K562 (cell line): ENCODE measurements at regions not wholly inside any gene's neighbourhood (a gene's known extent, or its start where the extent isn't known, plus 50 kb on each side); places are given as distances from the start of the nearest gene placed in this dataset.
"Not testable (repeated sequence)": the region's sequence is repeated elsewhere in the genome, so short reads cannot be mapped to it uniquely, and the experiment has no call there.

ENCODE experiments used
- ATAC-seq: fragments of 200-7000 bp; cut with Tn5 transposase; 3 replicates; pipeline ENCODE4 v1.9.1; 2020; ENCODE audit warnings: moderate library complexity
- BruUV-seq: library from RNA; stranded (reverse); fragments of 400-500 nt; replicated peaks from 2 replicates; lab custom pipeline; 2021; lab: Mats Ljungman, UMichigan
- CTCF ChIA-PET: fragments of 300-600 bp; formaldehyde crosslinking; extraction: SDS; loops from one replicate; lab custom pipeline; 2021; ENCODE audit warnings: low intra/inter-chr PET ratio; lab: Yijun Ruan, JAX
- POLR2A ChIA-PET: fragments of 300-600, 350-650 bp; sonication (Branson Sonifier 250); formaldehyde crosslinking; extraction: SDS; loops from one replicate; lab custom pipeline; 2021; ENCODE audit warnings: antibody characterized with exemption, inconsistent platforms; lab: Yijun Ruan, JAX
- DNase-seq, 4 experiments: peaks; one replicate each; pipeline versions ENCODE4 v3.0.0 to v3.0.0-alpha.2; 2011 to 2018; ENCODE audit warnings: low spot score in 3 of 4, mixed read lengths in 3 of 4; ENCODE audit errors: extremely low read depth in 1 of 4
- FAIRE-seq: peaks from 2 replicates; lab custom pipeline; 2011; peaks lifted over from hg19 to GRCh38; lab: Jason Lieb, UNC
- H2AFZ ChIP-seq: 2 replicates; pipeline ENCODE4 v1.6.0; 2011; ENCODE audit warnings: low read depth, low read length, control low read depth, inconsistent platforms
- H3K27ac ChIP-seq: fragments of 200-600 bp; 3 replicates; pipeline ENCODE4 v1.8.0; 2011; ENCODE audit warnings: low read depth, mild to moderate bottlenecking, control low read depth, inconsistent platforms, low read length, moderate library complexity, mixed read lengths; ENCODE audit errors: extremely low read depth
- H3K27me3 ChIP-seq, 2 experiments: fragments of 300-600 bp in 1 of 2; 2 replicates in 1 of 2; 3 replicates in 1 of 2; pipeline versions ENCODE4 v1.6.0 to v1.8.0; 2011; ENCODE audit warnings: inconsistent platforms in 2 of 2, low read length in 2 of 2, mild to moderate bottlenecking in 1 of 2, mixed read lengths in 1 of 2, moderate library complexity in 1 of 2; ENCODE audit not compliant: control insufficient read depth in 2 of 2, insufficient read depth in 2 of 2
- H3K36me3 ChIP-seq: fragments of 300-600 bp; 3 replicates; pipeline ENCODE4 v1.8.0; 2011; ENCODE audit warnings: mild to moderate bottlenecking, low read length, inconsistent platforms; ENCODE audit not compliant: control insufficient read depth, insufficient read depth
- H3K4me1 ChIP-seq, 2 experiments: fragments of 200-600 bp in 1 of 2; replicated peaks in 1 of 2; 2 replicates in 1 of 2; 3 replicates in 1 of 2; pipeline versions ENCODE4 v1.5.1 to v1.8.0; 2011; ENCODE audit warnings: inconsistent platforms in 2 of 2, low read length in 2 of 2, mild to moderate bottlenecking in 1 of 2, mixed read lengths in 1 of 2, moderate library complexity in 1 of 2; ENCODE audit not compliant: control insufficient read depth in 2 of 2, insufficient read depth in 2 of 2
- H3K4me2 ChIP-seq: 2 replicates; pipeline ENCODE4 v1.6.1; 2011; ENCODE audit warnings: low read length, control low read depth, inconsistent platforms, mixed read lengths; ENCODE audit not compliant: insufficient read depth
- H3K4me3 ChIP-seq: fragments of 200-600 bp; sonication (generic), shearing (Covaris generic); 2 replicates; pipeline ENCODE4 v1.5.1; 2016; ENCODE audit warnings: control low read depth, inconsistent platforms
- H3K79me2 ChIP-seq: fragments of 200-600 bp; 3 replicates; pipeline ENCODE4 v1.8.0; 2011; ENCODE audit warnings: low read length, inconsistent platforms; ENCODE audit not compliant: control insufficient read depth, insufficient read depth
- H3K9ac ChIP-seq, 2 experiments: 2 replicates each; pipeline versions ENCODE4 v1.6.0 to v1.6.1; 2011; ENCODE audit warnings: low read depth in 2 of 2, low read length in 2 of 2, control low read depth in 1 of 2, inconsistent platforms in 1 of 2, mild to moderate bottlenecking in 1 of 2, mixed read lengths in 1 of 2; ENCODE audit not compliant: insufficient read depth in 1 of 2
- H3K9me1 ChIP-seq: one replicate; pipeline ENCODE4 v1.6.0; 2011; ENCODE audit warnings: inconsistent platforms, mild to moderate bottlenecking, low read length, moderate library complexity; ENCODE audit not compliant: control insufficient read depth, insufficient read depth
- H3K9me3 ChIP-seq: replicated peaks from 2 replicates; pipeline ENCODE4 v1.5.1; 2011; ENCODE audit warnings: low read depth, low read length, inconsistent platforms; ENCODE audit not compliant: control insufficient read depth, insufficient read depth
- H4K20me1 ChIP-seq: replicated peaks from 2 replicates; pipeline ENCODE4 v1.6.1; 2011; ENCODE audit warnings: low read length, inconsistent platforms, mixed read lengths; ENCODE audit not compliant: control insufficient read depth, insufficient read depth
- CBX1 ChIP-seq: sonication (generic); IDR thresholded peaks from 2 replicates; pipeline ENCODE4 v1.6.1; 2016; ENCODE audit warnings: antibody characterized with exemption, low read depth, mild to moderate bottlenecking
- EP400 ChIP-seq: fragments of 450-650 bp; IDR thresholded peaks from 2 replicates; pipeline ENCODE4 v1.6.1; 2017; ENCODE audit warnings: antibody characterized with exemption, mild to moderate bottlenecking, moderate library complexity
- FOS ChIP-seq: IDR thresholded peaks from 3 replicates; pipeline ENCODE4 v1.6.1; 2011; ENCODE audit not compliant: insufficient read length; ENCODE audit errors: extremely low read depth
- HSF4 ChIP-seq: fragments of 250-450 bp; sonication (Bioruptor Pico); IDR thresholded peaks from 2 replicates; pipeline ENCODE4 v2.1.2; 2022; ENCODE audit warnings: mild to moderate bottlenecking, moderate library complexity, borderline replicate concordance
- OTX1 ChIP-seq: fragments of 450-650 bp; formaldehyde crosslinking; IDR thresholded peaks from 2 replicates; pipeline ENCODE4 v1.4.0; 2022; ENCODE audit warnings: mild to moderate bottlenecking
- POLR3G ChIP-seq: IDR thresholded peaks from 2 replicates; pipeline ENCODE4 v1.6.1; 2011; ENCODE audit not compliant: insufficient read length, insufficient replicate concordance; ENCODE audit errors: extremely low read depth
- SMAD3 ChIP-seq: fragments of 450-650 bp; formaldehyde crosslinking; conservative IDR thresholded peaks from 2 replicates; pipeline ENCODE4 v1.4.0; 2020; ENCODE audit warnings: mild to moderate bottlenecking
- SPI1 ChIP-seq: IDR thresholded peaks from 2 replicates; pipeline ENCODE4 v1.6.1; 2011; ENCODE audit warnings: low read depth, low read length, control low read depth, borderline replicate concordance
- SUPT5H ChIP-seq: fragments of 450-650 bp; IDR thresholded peaks from 2 replicates; pipeline ENCODE4 v1.6.1; 2016
- THAP12 ChIP-seq: fragments of 250-450 bp; sonication (Bioruptor Pico); IDR thresholded peaks from 2 replicates; pipeline ENCODE4 v1.9.0; 2021; ENCODE audit warnings: mild to moderate bottlenecking, inconsistent platforms
- ZNF133 ChIP-seq: fragments of 250-450 bp; sonication (Bioruptor Pico); IDR thresholded peaks from 2 replicates; pipeline ENCODE4 v1.4.0; 2020; ENCODE audit warnings: mild to moderate bottlenecking
- ZNF282 ChIP-seq: sonication (generic); formaldehyde crosslinking; IDR thresholded peaks from 2 replicates; pipeline ENCODE4 v1.8.1; 2023; ENCODE audit warnings: missing genetic modification reagents
- ZNF551 ChIP-seq: fragments of 250-450 bp; sonication (Bioruptor Pico); IDR thresholded peaks from 2 replicates; pipeline ENCODE4 v1.5.0; 2021; ENCODE audit warnings: mild to moderate bottlenecking, moderate library complexity
- WGBS: fragments of 100-300 bp; shearing (Covaris generic); methylation state at CpG from one replicate; pipeline ENCODE4 v1.1.6; 2016; ENCODE audit warnings: low coverage, mixed read lengths; ENCODE audit not compliant: insufficient coverage; ENCODE audit errors: missing lambda C conversion rate; 5-methylcytosine and 5-hydroxymethylcytosine counted together
- in situ Hi-C: fragments of 300-500 bp; cut with MboI; formaldehyde crosslinking; loops from 4 replicates; pipeline ENCODE4 v1.15.0; 2018; ENCODE audit warnings: inconsistent platforms, mixed read lengths
- intact Hi-C: fragments of 100-400 bp; cut with micrococcal nuclease; formaldehyde crosslinking; loops from 2 replicates; pipeline ENCODE4 v1.14.2; 2022

- TF ChIP-seq ZNF282 (CRISPR knock-in tag) (no peak), FOS (no peak), SPI1 (no peak), HSF4 (CRISPR knock-in tag) (no peak)
These were observed 121.0 kb upstream of the SULF2 start (continued) for GRCh38 chr20:47906348-47906660.

- FAIRE-seq (no peak), DNase-seq (no peak), ATAC-seq (no peak)
- Histone ChIP-seq H3K4me2 (no peak overlapping the region), H3K27ac (no peak overlapping the region), H3K79me2 (no peaks in the 10 kb centered on the region), H4K20me1 (no peaks in the 10 kb centered on the region), H3K4me1 (no peaks in the 10 kb centered on the region), H3K9me1 (no peaks in the 10 kb centered on the region), H3K36me3 (no peaks in the 10 kb centered on the region), H3K9ac (no peak overlapping the region), H2AFZ (no peak overlapping the region), H3K4me3 (no peak overlapping the region), H3K9me3 (no peaks in the 10 kb centered on the region), H3K27me3 (peaks cover 0 to 16% of the 10 kb centered on the region in 2 experiments)
- in situ Hi-C loops: no loop called here
- BruUV-seq: no TSS peak
- WGBS: under 1% methylated on average over 15 of the region's 18 CpGs
- POLR2A ChIA-PET: no interaction called here
- TF ChIP-seq ZNF133 (CRISPR knock-in tag) (no peak), EP400 (no peak), SUPT5H (no peak), POLR3G (no peak), ZNF551 (CRISPR knock-in tag) (no peak), CBX1 (no peak), OTX1 (CRISPR knock-in tag) (no peak), SMAD3 (CRISPR knock-in tag) (no peak), THAP12 (CRISPR knock-in tag) (no peak)
- intact Hi-C loops: no loop called here
- CTCF ChIA-PET: no interaction called here
These were observed 120.5 kb upstream of the SULF2 start for GRCh38 chr20:47905628-47906347.

GRCh38 chr20:47903009-47903408, 117.7 kb upstream of the SULF2 start:
- POLR2A ChIA-PET, H3K4me1 ChIP-seq, H2AFZ ChIP-seq, H3K79me2 ChIP-seq, in situ Hi-C loops, CTCF ChIA-PET, H3K4me3 ChIP-seq, H3K9ac ChIP-seq, ATAC-seq, H3K9me1 ChIP-seq, DNase-seq, H3K36me3 ChIP-seq, intact Hi-C loops, H3K27me3 ChIP-seq, H3K4me2 ChIP-seq, BruUV-seq, FAIRE-seq, H3K9me3 ChIP-seq, H3K27ac ChIP-seq, H4K20me1 ChIP-seq: not testable (repeated sequence)
- no CpG with 5 or more reads among the region's 3 CpGs for WGBS
